Activated T-cell treated with anti-CD3 and anti-CD28 coated beads, Interleukin-2, amount 50 U/mL, for 1 hour (primary cell): ENCODE measurements at regions not wholly inside any gene's neighbourhood (a gene's known extent, or its start where the extent isn't known, plus 50 kb on each side); places are given as distances from the start of the nearest gene placed in this dataset.
"Not testable (repeated sequence)": the region's sequence is repeated elsewhere in the genome, so short reads cannot be mapped to it uniquely, and the experiment has no call there.

Experiments used
- DNase-seq: peaks from one replicate; pipeline ENCODE4 v3.0.0-alpha.2; 2020

DNA sequence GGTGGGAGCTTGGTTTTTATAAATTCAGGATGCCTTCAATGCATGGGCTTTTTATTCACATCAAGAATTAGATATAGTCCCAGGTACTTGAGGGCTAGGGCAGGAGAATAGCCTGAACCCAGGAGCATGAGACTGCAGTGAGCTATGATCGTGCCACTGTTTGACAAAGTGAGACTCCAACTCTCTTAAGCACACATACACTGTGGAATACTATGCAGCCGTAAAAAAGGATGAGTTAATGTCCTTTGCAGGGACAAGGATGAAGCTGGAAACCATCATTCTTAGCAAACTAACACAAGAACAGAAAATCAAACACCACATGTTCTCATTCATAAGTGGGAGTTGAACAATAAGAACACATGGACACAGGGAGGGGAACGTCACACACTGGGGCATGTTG lies 470.0 kb downstream of the SETD4 start:
- DNase-seq: not testable (repeated sequence)

DNA sequence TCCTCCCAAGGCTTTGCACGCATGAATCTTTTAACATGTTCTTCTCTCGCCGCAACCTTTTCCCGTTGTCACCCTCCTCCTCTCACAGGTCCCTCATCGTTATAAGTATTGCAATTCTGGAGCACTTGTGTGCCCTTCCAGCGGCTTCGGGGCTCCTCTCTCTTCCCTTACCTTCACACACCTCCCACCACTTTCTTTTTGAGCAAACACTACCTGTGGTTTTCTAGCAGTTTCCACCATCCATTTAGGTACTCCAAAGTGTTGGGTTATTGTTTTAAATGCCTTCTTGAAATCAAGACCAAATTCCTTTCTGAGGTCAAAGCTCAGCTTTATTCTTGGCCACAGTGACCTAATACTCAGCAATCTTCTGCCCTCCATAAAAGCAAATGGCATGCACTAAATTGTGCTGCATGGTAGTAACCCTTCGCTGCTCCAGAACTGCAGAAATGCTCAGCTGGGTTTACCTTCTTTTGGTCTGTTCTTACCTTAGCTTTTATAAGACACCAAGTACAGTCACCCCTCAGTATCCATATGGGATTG lies 472.4 kb downstream of the SETD4 start:
- DNase-seq: no peak

DNA sequence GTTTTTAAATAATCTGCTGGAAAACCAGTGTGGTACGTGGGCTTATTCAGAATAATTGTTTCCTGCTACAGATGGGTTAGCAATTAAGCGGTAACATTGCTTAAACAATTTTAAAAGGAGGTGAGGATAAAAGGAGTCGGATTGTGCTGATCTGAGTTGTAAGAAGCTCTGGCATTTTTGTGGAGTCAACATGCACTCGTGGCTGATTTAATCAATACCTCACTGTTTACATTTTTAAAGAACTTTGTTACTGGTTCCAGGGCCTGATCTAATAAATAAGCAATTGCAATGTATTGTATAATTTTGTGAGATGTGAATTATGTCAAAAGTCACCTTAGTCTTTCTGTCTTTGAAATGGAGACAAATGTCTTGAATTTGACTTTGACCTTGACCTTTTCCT lies 474.0 kb downstream of the SETD4 start:
- no peak for DNase-seq

DNA sequence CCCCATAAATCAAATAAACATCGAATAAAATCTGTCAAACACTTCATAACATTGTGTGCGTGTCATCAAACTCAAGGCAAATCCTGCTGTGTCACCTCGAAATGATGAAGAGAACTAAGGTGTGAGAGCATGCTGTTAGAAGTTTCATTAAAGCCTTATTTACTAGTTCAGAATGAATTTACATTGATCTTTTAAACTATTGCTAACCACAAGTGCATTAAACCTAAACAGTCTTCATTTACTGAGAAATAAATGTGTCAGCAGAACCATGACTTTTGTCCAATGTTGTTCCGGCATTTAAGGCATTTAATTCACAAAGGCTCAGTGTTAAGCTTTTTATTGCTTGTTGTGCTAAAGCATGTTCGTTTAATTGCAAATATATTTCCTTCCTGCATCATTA lies 474.4 kb downstream of the SETD4 start:
- DNase-seq: no peak

DNA sequence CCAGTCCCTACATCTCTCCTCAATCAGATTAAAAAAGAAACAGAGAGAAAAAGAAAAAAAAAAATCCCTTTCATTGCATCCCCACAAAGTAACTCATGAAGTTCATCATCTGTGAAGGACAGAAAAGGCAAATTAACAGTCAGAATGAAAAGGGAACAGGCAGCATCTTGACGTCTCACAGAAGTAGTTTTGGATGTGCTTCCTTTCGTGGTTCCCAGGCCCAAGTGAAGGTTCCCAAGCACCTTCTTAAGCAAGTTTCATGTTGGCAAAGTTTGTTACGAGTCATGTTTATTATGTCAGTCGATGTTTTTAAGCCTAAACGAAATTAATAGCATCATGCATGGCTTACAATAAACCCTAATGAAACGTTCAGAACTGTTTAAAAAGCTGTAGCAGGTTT lies 475.2 kb downstream of the SETD4 start:
- DNase-seq: no peak

DNA sequence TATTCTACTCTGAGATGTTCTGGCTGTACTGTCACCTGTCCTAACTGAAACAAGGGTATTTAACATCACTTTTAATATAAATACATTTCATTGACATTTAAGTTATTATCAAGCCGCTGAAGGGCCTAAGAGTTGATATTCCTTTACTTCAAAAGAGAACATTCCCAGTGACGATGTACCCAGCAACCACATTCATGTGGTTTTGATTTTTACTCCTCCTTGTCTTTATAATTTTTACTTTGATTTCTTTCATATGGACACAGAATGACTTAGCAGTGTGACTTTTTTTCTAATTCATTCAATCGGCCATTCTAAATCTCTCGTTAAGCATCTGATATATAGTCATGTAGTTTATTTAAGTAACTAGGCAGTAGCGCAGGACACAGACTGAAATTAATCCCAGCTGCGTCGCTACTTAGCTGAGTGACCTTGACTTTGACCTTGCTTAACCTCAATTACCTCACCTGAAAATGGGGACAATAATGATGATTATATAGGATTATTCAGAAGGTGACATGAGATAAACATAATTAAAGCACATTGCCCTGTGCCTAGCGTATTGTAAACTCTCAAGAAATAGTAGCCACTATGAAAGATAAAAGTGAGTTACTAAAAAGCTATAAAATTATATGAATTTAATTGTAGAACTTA lies 476.6 kb downstream of the SETD4 start:
- no peak for DNase-seq

DNA sequence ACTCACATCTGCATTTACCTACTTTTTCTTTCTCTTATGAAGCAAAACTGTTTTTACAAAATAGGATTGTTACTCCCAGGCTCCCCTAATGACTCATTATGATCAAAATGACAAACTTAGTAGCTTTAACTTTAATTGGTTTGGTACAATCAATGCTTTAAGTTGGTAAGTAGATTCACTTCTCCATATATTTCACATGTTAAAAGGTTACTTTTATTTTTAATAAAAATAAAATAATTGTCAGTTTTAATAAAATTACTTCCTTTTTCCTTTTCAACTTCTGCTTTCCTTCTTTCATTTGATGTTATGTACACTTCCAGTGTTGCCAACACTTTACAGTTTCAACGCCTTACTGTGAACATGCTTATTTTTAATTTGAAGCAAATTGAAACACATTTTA lies 477.6 kb downstream of the SETD4 start:
- no peak for DNase-seq

DNA sequence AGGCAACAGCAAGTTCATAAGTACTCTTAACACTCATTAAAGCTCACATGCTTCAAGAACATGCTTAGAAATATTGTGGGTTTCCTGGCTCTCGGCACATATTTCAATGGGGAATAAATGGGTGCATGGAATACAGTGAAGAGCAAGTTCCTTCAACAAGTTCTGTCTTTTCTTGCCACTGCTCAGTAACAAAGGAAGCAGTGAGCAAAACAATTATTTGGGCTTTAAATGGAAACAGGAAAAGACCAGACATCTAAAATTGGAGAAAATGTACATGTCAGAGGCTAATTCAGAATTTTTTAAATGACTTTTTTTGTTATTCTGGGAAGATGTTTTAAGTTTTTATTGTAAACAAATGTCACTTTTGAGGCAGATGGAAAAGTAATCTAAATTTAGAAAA lies 478.7 kb downstream of the SETD4 start:
- DNase-seq: no peak

DNA sequence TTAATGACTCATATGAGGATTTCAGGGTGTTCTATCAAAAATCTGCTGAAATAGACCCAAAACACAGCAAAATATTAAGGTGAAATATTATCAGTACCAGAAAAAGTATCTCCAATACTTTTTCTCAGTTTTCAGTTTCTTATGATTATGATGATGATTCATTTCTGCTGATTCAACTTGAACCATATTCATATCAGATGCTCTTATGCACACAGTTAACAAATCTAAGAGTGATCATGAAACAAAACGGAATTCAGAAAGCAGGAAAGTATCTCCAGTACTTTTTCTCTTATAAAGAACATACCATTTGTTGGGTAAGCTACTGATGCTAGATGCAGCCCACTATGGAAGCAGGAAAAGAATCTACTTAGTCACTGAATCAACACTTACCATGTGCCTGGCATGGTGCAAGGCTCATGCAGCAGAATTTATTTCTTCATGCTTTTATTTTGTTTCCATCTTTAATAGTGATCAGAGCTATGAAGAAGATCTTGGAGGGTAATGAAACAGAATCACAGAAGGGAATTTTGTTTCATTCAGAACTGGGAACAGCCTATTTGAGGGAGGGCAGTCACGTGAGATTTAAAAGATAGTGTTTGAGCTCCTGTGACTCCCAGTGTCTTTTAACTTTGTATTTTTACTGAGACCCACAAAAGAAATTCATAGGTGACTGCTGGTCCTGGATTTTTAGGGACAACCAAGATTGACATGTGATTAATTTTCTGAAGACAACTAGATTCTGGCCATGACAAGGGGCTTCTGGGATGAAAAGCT lies 480.6 kb downstream of the SETD4 start:
- DNase-seq: no peak

DNA sequence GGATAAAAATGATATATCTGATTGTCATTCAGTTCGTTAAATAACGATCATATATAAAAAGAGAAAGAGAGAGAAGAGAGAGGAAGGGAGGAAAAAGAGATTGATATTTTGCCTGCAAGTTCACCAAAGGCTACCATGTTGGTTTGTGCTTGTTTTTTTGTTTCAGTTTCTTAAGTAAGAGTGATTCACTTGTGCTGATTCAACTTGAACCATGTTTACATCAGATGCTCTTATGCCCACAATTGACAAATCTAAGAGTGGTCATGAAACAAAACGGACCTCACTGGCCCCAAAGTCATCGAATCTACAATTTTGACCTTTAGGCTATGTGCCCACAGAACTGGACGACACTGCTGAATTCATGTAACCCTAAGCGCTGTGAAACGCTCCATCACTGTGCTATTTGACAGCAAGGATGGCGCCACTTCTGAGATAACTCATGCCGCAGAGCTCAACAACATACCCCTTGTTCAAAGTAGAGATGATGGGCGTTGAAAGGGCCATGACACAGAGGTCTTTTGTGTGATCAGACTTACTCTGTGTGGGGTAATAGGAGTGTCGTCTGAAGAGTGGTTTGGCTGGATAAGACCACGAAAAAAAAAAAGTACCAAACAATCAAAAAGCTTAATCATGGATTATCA lies 481.4 kb downstream of the SETD4 start:
- DNase-seq: no peak

DNA sequence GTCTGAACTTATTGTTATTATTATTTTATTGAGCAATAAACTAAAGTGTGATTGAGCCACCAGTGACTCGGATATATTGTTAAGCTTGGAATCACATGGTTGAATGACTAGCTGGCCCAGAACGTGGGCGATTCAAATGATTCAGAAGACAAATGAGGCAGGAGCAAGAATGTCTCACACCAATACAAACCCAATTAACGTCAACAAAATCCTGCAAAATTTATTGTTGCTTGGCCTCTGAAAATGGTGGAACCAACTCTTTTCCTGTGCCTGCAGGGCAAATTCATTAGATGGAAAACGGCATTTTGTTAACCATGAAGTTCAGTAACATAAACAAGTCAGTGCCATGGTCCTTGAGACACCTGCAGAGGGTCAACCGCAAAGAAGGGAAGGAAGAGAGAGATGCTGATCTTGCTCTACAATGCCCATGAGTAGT lies 482.0 kb downstream of the SETD4 start:
- DNase-seq: no peak

DNA sequence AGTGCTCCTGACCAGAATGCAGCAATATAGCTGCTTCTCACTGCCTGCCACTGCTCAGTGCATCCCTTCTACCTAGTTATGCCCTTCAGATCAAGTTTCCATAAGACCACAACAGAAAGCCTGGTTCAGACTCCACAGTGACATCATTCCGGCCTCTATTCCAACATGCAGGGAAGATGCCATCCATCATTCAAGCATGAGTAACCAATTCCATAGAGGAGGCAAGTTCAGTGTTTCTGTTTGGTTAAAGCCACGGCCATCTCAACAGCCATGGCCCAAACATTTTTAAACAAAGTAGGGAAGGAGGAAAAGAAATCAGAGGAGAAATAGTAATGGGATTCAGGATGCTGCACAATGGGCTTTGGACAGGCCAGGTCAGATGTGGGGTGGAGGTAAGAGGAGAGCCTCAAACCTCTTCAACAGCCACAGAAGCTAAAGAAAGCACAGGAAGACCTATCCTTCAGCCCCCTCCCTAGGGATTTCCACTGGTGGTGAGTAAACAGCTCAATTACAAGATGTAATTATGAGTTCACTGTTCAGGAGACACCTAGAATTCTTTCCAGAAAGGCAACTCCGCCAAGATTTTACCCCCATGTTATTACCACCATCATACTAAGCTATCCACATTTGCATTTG lies 484.9 kb downstream of the SETD4 start:
- no peak for DNase-seq

DNA sequence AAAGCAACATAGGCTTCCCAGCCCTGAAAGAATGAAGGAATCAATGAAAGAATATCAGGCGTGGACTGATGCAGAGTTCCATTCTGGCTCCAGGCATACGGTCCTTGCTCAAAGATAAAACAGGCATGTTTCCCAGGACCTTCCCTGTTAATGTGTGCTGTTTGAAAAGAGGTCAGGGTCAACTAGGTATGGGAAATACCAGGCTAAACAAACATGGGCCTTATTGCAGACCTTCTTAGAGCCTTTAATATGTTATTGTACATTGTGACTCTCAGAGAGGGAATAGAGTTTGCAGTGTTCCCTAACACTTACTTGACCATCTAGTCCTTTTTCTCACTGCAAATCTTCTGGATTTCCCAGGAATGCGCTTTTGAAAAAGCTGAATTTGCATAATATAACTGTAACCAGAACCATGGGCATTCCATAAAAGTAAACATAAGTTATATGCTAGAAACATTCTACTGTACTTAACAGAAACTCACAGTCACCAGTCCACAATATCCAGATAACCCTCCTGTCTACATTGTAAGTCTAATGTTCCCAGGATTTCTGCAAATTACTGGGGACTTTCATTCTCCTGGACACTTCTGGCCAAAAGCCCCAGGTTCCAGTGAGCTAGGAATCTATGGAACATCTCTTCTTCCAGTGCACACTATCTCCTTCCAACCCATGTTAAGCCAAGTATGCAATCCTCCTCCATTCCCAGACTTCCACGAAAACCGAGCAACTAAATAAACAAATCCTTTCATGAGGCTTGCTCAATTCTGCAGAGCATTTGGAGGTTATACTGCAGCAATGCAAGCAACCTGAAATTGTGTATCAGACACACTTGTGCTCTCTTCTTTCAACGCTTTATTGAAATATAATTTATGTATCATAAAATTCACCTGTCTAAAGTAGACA lies 486.6 kb downstream of the SETD4 start:
- DNase-seq: no peak

DNA sequence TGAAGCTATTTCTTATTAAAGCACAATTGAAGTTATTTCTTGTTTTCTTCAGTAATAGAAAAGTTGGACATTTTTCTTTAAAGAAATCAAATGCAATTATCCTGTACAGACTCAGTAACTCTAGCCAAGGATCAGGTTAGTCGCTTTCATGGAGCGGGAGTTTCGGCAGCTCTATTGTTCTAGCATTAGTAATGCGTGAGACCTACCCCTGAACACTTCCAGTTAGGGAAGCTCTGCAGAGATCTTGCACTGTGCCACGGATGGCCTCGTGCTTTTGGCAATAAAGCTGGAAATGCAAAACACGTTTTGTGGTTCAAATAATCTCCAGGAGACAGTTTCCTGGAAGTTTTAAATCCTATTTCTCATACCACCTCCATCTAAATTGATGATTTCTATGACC lies 488.4 kb downstream of the SETD4 start:
- DNase-seq: no peak

DNA sequence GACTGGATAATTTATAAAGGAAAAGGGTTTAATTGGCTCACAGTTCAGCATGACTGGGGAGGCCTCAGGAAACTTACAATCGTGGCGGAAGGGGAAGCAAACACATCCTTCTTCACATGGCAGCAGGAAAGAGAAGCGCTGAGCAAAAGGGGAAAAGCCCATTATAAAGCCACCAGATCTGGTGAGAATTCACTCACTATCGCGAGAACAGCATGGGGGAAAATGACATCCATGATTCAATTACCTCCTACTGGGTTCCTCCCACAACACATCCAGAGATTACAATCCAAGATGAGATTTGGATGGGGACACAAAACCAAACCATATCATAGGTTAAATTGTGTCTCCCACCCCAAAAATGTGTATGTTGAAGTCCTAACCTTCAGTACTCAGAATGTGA lies 491.7 kb downstream of the SETD4 start:
- no peak for DNase-seq

DNA sequence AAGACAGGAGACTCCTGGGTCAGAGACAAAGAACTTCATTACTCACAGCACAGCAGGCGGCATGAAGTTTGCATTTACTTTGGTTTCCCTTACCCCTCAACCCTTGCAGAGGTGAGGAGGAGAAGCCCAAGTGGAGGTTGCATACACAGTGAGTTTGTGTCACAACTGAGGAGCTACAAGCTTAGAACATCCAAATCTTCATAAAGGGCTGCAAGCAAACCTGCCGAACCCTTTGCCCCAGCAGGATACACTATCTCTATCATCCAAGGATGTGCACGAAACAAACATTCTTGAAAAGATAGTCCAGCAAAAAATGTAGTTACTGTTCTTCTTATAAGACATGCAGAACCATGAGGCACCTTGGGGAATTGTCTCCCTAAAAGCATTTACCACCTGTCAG lies 493.5 kb downstream of the SETD4 start:
- no peak for DNase-seq

DNA sequence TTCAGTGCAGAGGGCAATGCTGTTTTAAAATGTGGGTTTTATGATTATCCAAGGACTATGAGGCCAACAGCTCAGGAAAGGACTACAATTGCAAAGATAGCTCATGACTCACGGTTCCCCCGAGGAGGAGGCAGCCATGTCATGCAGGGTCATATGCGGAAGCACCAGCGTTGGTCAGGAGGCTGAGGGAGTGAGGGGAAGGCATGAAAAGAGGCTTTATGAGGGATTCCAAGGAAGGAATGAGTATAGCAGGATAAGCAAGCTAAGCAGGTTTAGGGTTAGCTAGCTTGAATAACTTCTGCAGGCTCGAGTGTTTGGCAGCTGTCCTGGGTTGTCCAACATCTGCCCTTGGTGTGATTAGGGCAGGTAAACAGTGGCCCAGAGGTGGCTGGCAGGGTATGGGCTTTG lies 495.1 kb downstream of the SETD4 start:
- no peak for DNase-seq

DNA sequence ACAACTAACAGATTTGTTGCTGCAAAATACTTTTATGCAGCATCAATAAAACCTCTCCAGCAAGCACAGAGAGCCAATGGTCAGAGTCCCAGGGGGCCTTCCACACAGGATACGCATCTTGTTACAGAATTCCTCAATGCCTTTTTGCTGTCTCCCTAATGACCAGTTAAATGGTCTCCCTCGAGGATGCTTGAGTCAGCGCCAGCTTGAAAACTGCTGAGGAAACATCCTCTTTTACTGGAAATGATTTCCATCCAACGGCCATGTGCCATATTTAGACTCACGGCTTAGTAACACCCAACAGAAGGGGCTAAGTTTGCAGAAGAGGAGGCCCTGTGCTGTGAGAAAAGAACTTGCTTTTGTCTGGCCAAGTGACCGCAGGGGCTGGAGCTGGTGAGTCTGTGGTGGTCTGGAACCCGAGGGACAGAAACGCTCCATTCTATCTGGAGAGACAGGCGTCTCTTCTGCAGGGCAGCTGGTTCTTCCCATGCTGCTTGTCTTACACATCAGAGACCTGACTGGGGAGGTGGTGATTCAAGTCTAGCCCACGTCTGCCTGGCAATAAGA lies 496.4 kb downstream of the SETD4 start:
- DNase-seq: no peak

DNA sequence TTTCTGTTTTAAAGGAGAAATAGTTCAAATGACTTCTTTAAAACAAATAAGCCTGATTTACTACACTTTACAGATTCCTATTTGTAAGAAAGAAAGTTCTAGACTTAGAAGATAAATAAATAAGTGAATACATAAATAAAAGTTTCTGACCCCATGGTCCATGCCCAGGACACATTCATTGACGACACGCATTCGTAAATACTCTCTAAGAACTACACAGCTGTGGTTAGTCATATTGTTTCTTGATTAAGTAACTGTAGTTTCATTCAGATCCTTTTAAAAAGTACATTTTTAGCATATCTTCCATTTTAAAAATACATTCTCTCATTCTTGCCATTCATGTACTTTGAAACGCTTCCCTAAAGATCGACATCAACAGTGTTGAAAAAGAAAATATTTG lies 497.4 kb downstream of the SETD4 start:
- no peak for DNase-seq

DNA sequence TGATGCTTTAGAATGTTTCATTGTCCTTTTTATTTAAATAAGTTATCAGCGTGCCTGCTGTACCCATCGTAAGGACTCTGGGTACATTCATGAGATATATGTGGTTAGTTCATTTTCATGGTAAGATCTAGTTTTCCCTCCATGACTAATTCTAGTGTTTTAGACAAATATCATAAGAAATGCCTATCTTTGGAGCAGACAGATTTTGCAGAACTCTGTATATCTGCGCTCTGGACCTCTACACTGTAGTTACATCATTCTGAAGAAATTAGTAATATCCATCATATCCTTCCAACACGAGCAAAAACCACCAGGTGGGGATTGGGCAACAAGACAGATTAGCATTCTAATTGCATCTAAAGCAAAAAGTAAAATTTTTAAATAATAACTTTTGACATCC lies 499.2 kb downstream of the SETD4 start:
- DNase-seq: no peak

DNA sequence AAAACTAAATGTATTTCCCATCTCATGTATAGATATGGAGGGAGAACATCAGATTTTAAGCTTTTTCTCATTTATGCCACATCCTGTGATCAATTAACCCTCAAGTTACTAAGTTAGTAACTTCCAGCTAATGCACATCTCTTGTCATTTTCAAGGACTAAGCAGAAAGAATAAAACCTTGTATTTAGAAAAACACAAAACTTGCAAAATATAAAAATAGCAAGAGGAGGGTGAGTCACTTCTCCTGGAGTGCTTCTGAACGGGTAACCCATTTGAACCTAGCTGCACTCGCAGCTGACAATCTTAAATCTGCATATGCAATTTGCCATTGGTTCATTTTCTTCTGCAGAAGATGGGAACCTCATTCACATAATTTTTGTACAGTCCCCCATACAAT lies 500.5 kb downstream of the SETD4 start:
- DNase-seq: no peak
